Natural killer cell (primary cell): ENCODE measurements at regions not wholly inside any gene's neighbourhood (a gene's known extent, or its start where the extent isn't known, plus 50 kb on each side); places are given as distances from the start of the nearest gene placed in this dataset.

Source experiments
- ATAC-seq, 3 donors: fragments of 150-1000 bp in 2 of 3; fragments of 200-7000 bp in 1 of 3; cut with Tn5 transposase; 1 replicate in 1 of 3; 2 replicates in 2 of 3; pipeline ENCODE4 v1.10.0; 2021; ENCODE audit warnings: mild to moderate bottlenecking in 2 of 3, moderate library complexity in 2 of 3
- DNase-seq, 2 donors: peaks; one replicate each; pipeline versions ENCODE4 v3.0.0 to v3.0.0-alpha.2; 2013 to 2021; ENCODE audit warnings: mixed read lengths in 1 of 2
- H3K27ac ChIP-seq: one replicate; pipeline ENCODE4 v1.5.1; 2013; ENCODE audit warnings: mild to moderate bottlenecking, low read length
- H3K27me3 ChIP-seq: one replicate; pipeline ENCODE4 v1.6.1; 2013; ENCODE audit warnings: low read length; ENCODE audit not compliant: control insufficient read depth, insufficient read depth
- H3K36me3 ChIP-seq: one replicate; pipeline ENCODE4 v1.6.1; 2013; ENCODE audit warnings: low read length; ENCODE audit not compliant: control insufficient read depth, insufficient read depth
- H3K4me1 ChIP-seq: one replicate; pipeline ENCODE4 v1.6.1; 2013; ENCODE audit warnings: low read length; ENCODE audit not compliant: control insufficient read depth, insufficient read depth
- H3K4me3 ChIP-seq: one replicate; pipeline ENCODE4 v1.5.1; 2013; ENCODE audit warnings: low read length
- H3K9me3 ChIP-seq: one replicate; pipeline ENCODE4 v1.6.1; 2013; ENCODE audit warnings: low read length; ENCODE audit not compliant: control insufficient read depth, insufficient read depth
- H3K27ac Mint-ChIP-seq, 2 donors: one replicate each; pipeline ENCODE4 v1.8.0; 2022; ENCODE audit warnings: mild to moderate bottlenecking in 2 of 2, mixed read lengths in 2 of 2, moderate library complexity in 1 of 2
- H3K27me3 Mint-ChIP-seq, 2 donors: one replicate each; pipeline ENCODE4 v1.8.0; 2022; ENCODE audit warnings: low read depth in 2 of 2, mixed read lengths in 2 of 2
- H3K36me3 Mint-ChIP-seq: one replicate; pipeline ENCODE4 v1.8.0; 2022; ENCODE audit warnings: mixed read lengths
- H3K4me1 Mint-ChIP-seq, 2 donors: one replicate each; pipeline ENCODE4 v1.8.0; 2022; ENCODE audit warnings: mixed read lengths in 2 of 2
- H3K4me3 Mint-ChIP-seq: one replicate; pipeline ENCODE4 v1.8.0; 2022; ENCODE audit warnings: mild to moderate bottlenecking, moderate library complexity, mixed read lengths
- H3K9me3 Mint-ChIP-seq, 2 donors: one replicate each; pipeline ENCODE4 v1.8.0; 2022; ENCODE audit warnings: mixed read lengths in 2 of 2
- WGBS: methylation state at CpG from one replicate; pipeline ENCODE4 v1.1.7; 2013; ENCODE audit warnings: missing lambda C conversion rate; ENCODE audit not compliant: insufficient coverage; 5-methylcytosine and 5-hydroxymethylcytosine counted together
- intact Hi-C: fragments of 100-400 bp; cut with micrococcal nuclease; formaldehyde crosslinking; loops from one replicate; pipeline ENCODE4 v1.14.2; 2022
- TF ChIP-seq, protein P1 (sequence below): fragments of 200-600 bp; IDR thresholded peaks from one replicate; pipeline ENCODE4 v1.8.0; 2022; ENCODE audit warnings: antibody characterized with exemption

DNA sequence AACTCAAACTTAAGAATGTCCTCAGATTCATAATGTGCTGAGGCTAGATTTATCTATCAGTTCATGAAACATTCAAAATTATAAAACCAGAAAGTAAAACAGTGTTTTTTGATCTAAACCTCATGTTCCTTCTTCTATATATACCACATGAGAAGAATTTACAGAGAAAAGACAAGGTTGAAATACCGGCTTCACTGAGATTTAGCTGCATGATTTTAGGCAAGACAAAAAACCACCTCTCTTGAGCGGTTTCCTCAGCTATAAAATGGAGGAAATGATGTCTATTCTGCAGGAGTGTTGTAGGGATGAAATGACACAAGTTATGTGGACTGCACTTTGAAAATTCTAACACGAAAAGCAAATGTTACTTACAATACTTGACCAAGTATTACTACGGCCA lies 80.6 kb upstream of the FOXB1 start:
- Mint-ChIP-seq H3K27ac (no peak overlapping the region), H3K9me3 (no peaks in the 10 kb centered on the region), H3K4me3 (no peak overlapping the region), H3K36me3 (no peaks in the 10 kb centered on the region), H3K27me3 (peaks cover 13 to 17% of the 10 kb centered on the region in 2 donors), H3K4me1 (no peaks in the 10 kb centered on the region)
- Histone ChIP-seq H3K27me3 (no peaks in the 10 kb centered on the region), H3K4me3 (no peak overlapping the region), H3K4me1 (no peaks in the 10 kb centered on the region), H3K9me3 (no peaks in the 10 kb centered on the region), H3K36me3 (no peaks in the 10 kb centered on the region), H3K27ac (no peak overlapping the region)
- TF ChIP-seq, protein P1, sequence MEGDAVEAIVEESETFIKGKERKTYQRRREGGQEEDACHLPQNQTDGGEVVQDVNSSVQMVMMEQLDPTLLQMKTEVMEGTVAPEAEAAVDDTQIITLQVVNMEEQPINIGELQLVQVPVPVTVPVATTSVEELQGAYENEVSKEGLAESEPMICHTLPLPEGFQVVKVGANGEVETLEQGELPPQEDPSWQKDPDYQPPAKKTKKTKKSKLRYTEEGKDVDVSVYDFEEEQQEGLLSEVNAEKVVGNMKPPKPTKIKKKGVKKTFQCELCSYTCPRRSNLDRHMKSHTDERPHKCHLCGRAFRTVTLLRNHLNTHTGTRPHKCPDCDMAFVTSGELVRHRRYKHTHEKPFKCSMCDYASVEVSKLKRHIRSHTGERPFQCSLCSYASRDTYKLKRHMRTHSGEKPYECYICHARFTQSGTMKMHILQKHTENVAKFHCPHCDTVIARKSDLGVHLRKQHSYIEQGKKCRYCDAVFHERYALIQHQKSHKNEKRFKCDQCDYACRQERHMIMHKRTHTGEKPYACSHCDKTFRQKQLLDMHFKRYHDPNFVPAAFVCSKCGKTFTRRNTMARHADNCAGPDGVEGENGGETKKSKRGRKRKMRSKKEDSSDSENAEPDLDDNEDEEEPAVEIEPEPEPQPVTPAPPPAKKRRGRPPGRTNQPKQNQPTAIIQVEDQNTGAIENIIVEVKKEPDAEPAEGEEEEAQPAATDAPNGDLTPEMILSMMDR: no peak
- intact Hi-C loops: no loop called here
- no peak for DNase-seq
- no peak for ATAC-seq
- WGBS: 81% methylated on average over 4 of the region's 4 CpGs

DNA sequence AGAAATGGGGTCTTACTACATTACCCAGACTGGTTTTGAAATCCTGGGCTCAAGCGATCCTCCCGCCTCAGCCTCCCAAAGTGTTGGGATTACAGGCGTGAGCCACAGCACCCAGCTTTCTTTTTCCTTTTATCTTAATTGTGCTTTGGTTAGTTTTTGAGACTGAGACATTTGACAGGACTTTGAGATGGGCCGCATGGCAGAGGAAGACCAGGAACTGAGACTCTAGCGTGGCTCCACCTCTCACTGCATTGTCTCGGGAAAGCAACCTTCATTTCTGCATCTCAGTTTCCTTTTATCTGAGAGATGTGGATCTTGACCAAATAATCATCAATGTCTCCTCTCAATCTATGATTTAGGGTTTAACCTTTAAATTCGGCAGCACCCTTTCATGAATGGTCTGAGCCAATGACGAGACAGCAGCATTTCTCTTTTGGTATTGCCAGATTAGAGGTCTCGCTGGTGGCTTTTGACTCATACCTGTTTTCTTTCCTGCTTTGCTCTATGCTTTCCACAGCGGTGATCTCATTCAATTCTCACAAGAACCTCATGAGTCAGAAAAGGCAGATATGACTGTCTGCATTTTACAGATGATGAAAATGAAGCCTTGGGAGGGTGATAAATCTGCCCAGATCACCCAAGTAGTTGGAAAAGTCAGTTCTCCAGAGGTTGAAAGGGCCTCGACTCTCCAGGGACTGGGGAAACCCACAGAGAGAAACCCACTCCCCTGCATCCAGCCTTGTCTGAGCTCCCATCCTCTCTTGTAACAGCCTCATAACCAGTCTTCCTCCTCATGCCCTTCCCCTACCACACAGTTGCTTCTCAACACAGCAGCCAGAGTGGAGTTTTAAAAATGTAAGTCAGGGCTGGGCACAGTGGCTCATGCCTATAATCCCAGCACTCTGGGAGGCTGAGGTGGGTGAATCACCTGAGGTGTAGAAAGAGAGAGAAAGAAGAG lies 84.8 kb upstream of the FOXB1 start:
- H3K4me1 ChIP-seq: no peaks in the 10 kb centered on the region
- H3K27ac Mint-ChIP-seq: no peak overlapping the region
- no peaks in the 10 kb centered on the region for H3K9me3 Mint-ChIP-seq
- no peaks in the 10 kb centered on the region for H3K9me3 ChIP-seq
- H3K36me3 Mint-ChIP-seq: no peaks in the 10 kb centered on the region
- H3K27me3 Mint-ChIP-seq: peaks cover 8 to 15% of the 10 kb centered on the region in 2 donors
- no peak overlapping the region for H3K27ac ChIP-seq
- ATAC-seq (no peak), DNase-seq (peak in 1 of 2 donors; percentile 33)
- H3K36me3 ChIP-seq: no peaks in the 10 kb centered on the region
- no peaks in the 10 kb centered on the region for H3K4me1 Mint-ChIP-seq
- 69% methylated on average over 8 of the region's 11 CpGs for WGBS
- H3K4me3 ChIP-seq: no peak overlapping the region
- no peaks in the 10 kb centered on the region for H3K27me3 ChIP-seq
- no peak overlapping the region for H3K4me3 Mint-ChIP-seq
- intact Hi-C loops: no loop called here
- TF ChIP-seq, protein P1: no peak

DNA sequence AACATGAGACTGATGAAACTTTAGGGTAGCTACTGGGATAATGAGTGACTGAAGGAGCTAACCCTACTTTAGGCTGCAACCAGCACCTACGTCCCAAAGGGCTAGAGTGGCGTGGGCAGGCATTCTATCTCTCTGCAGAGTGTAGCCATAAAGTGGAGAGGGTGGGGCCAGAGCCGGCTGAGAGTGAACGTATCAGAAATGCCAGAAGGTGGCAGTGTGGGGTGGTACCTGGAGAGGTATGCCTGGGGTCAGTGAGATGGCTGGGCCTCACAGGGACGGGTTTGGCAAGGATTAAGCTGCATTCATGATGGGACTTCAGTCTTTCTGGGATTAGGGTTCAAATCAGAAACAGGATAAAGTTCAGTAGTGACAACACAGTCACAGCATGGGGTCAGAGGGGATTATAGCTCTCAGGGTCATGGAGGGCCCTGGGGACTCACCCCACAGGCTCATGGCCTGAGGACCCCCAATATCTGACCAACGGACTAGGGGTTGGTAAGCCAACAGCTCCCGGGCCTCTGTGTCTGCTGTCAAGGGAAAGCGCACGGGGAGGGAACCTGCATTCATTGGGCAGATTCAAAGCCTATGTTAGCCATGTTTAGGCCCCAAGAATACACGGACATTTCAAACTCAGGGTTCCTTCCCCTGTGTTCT lies 86.5 kb upstream of the FOXB1 start:
- peak; percentile 74 to 99 (median 81) for ATAC-seq
- Mint-ChIP-seq H3K27me3 (peaks cover 10 to 28% of the 10 kb centered on the region in 2 donors), H3K9me3 (no peaks in the 10 kb centered on the region), H3K4me3 (no peak overlapping the region), H3K36me3 (no peaks in the 10 kb centered on the region), H3K27ac (no peak overlapping the region), H3K4me1 (no peaks in the 10 kb centered on the region)
- TF ChIP-seq, protein P1: peak; percentile 53
- intact Hi-C loops: loop anchor here (1.0 kb wide), 1 partner anchor 210 kb away; no protein-coding TSS in a partner anchor
- Histone ChIP-seq H3K4me3 (no peak overlapping the region), H3K4me1 (no peaks in the 10 kb centered on the region), H3K27ac (no peak overlapping the region), H3K9me3 (no peaks in the 10 kb centered on the region), H3K27me3 (no peaks in the 10 kb centered on the region), H3K36me3 (no peaks in the 10 kb centered on the region)
- WGBS: 44% methylated on average over 10 of the region's 10 CpGs
- peak; percentile 28 to 81 for DNase-seq
